Vagina (tissue), 2 donors: ENCODE measurements at regions not wholly inside any gene's neighbourhood (a gene's known extent, or its start where the extent isn't known, plus 50 kb on each side); places are given as distances from the start of the nearest gene placed in this dataset.

ENCODE experiments used
- POLR2A ChIP-seq, 2 donors: fragments of 450-650 bp; IDR thresholded peaks; one replicate each; pipeline ENCODE4 v1.6.1; 2017; ENCODE audit warnings: antibody characterized with exemption in 2 of 2, mild to moderate bottlenecking in 2 of 2, moderate library complexity in 2 of 2
- POLR2AphosphoS5 ChIP-seq, 2 donors: sonication (generic); formaldehyde crosslinking; IDR thresholded peaks; one replicate each; pipeline ENCODE4 v1.9.0; 2017; ENCODE audit warnings: antibody characterized with exemption in 2 of 2, mild to moderate bottlenecking in 2 of 2, low read depth in 1 of 2; ENCODE audit not compliant: insufficient read depth in 1 of 2
- TF ChIP-seq, protein P1 (sequence below), 3 experiments: fragments of 450-650 bp in 2 of 3; fragments of 200-600 bp in 1 of 3; sonication (generic) in 1 of 3; IDR thresholded peaks; one replicate each; pipeline ENCODE4 v1.5.1; 2017 to 2019; ENCODE audit warnings: antibody characterized with exemption in 3 of 3, mild to moderate bottlenecking in 2 of 3, moderate library complexity in 2 of 3

DNA sequence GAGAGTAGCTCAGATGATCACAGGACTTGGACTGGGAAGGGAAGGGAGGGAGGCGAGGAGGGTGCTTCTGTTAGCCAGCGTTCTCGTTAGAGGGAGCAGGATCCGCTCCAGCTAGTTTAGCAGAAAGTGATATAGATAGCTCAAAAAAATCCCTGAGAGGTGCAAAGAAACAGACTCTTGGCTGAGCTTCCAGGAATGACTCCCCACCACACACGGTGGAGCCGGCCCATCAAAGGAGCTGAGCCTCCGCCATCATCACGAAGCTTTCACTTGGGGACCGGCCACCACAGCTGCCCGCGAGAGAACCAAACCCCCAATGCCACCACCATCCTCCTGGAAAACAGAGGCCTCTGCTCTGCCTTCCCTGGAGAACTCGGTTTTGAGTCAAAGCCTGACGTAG lies 124.6 kb upstream of the BCL2L14 start:
- TF ChIP-seq, protein P1, sequence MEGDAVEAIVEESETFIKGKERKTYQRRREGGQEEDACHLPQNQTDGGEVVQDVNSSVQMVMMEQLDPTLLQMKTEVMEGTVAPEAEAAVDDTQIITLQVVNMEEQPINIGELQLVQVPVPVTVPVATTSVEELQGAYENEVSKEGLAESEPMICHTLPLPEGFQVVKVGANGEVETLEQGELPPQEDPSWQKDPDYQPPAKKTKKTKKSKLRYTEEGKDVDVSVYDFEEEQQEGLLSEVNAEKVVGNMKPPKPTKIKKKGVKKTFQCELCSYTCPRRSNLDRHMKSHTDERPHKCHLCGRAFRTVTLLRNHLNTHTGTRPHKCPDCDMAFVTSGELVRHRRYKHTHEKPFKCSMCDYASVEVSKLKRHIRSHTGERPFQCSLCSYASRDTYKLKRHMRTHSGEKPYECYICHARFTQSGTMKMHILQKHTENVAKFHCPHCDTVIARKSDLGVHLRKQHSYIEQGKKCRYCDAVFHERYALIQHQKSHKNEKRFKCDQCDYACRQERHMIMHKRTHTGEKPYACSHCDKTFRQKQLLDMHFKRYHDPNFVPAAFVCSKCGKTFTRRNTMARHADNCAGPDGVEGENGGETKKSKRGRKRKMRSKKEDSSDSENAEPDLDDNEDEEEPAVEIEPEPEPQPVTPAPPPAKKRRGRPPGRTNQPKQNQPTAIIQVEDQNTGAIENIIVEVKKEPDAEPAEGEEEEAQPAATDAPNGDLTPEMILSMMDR (IDR thresholded peaks at IDR 0.05), result no peak
- TF ChIP-seq POLR2A (IDR thresholded peaks at IDR 0.05), result no peak
- no peak for TF ChIP-seq POLR2AphosphoS5 (IDR thresholded peaks at IDR 0.05; ENCODE audit: insufficient read depth in 1 of 2, low read depth in 1 of 2)
